CD4-positive, alpha-beta T cell treated with Interleukin-1 beta for 1 hour (primary cell): ENCODE measurements at regions not wholly inside any gene's neighbourhood (a gene's known extent, or its start where the extent isn't known, plus 50 kb on each side); places are given as distances from the start of the nearest gene placed in this dataset.
A peak's percentile ranks its signal among the peaks of the same experiment; 100 is the strongest.
"Not testable (repeated sequence)": the region's sequence is repeated elsewhere in the genome, so short reads cannot be mapped to it uniquely, and the experiment has no call there.

Experiments
- DNase-seq, 2 donors: peaks; one replicate each; pipeline ENCODE4 v3.0.0-alpha.2; 2020 to 2022

DNA sequence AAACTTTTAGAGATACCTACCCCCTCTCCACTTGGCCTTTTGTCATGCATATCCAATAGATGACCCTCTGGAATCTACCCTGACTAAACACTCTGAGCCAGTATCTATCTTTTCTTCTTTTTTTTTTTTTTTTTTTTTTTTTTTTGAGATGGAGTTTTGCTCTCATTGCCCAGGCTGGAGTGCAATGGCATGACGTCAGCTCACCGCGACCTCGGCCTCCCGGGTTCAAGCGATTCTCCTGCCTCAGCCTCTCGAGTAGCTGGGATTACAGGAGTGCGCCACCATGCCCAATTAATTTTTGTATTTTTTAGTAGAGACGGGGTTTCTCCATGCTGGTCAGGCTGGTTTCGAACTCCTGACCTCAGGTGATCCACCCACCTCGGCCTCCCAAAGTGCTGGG is 50.8 kb upstream of the GRIN2B start:
- not testable (repeated sequence) for DNase-seq

DNA sequence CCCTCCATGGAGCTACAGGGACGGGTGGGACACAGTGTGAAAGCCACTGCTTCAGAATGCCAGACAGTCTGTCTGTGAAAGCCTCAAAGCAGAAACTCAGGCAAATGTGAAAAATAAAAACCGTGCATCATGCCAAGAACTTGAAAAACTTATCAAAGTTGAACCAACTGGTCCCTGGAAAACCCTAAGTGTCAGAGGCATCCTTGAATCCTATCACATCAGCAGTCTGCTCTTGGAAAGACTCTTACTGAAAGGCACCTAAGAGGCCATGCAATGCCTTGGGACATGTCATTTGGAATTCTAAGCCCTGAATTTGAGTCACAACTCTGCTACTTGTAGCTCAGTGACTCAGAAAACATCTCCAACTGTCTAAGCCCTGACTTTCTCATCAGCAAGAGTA is 62.4 kb upstream of the GRIN2B start:
- DNase-seq, result no peak

DNA sequence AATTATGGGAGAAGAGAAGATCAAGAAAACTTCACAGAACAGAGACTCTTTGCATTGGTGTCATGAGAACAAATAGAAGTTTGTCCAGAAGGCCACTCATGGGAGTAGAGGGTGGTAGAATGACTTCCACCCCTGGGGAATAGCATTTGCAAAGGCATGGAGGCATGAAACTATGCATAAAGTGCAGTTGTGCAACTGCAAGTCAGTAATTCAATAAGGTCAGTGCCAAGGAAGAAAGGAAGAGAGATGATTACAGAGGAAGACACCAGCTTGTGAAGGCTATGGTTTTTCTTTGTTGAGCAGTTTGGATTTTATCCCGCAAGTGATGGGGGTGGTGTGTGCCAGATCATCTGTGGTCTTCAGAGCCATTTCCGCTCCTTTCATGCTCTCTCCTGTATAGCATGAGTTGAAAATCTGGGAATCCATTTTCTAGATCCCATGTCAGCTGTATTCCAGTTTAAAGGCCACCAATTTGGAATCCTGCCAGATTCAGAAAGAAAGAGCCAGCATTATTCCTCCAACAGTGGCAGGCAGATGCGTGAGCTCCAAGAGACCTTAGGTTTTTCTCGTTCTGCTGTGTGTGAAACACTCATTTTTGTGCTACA is 67.6 kb upstream of the GRIN2B start:
- DNase-seq, result no peak

DNA sequence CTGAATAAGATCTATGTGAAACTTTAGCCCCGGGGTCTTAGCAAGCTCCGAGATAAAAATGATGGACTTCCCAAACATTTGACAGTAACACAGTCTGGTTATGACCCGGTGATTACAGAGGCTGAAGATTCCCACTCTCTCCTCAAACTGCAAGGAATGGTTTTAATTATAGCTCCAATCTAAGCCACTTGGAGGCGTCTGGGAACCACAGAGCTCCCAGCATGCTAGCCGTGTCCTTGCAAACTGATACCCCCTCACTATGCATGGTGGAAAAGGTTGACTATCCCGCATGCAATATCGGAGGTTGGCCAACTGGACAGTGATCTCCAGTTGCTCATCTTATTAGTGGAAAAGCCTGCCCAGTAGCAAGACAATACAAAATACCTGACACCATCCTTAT is 76.5 kb upstream of the GRIN2B start:
- no peak for DNase-seq

DNA sequence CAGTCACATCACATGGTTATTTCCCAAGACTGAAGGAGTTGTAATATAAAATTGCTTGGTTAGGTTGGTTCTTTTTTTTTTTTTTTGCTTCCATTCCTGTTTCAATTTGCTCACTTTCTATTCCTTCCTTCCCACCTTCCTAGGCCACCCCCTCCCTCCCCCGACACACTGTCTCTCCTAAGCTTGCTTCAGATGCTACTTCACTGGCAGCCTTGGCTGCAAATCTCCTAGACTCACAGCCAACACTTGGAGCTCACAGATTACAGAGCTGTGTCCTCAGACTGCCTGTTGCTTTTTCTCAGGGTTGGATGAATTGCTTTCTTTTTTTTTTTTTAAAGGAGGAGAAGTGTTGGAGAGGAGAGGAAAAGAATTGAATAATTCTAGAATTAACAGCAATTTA is 77.3 kb upstream of the GRIN2B start:
- DNase-seq, result no peak

DNA sequence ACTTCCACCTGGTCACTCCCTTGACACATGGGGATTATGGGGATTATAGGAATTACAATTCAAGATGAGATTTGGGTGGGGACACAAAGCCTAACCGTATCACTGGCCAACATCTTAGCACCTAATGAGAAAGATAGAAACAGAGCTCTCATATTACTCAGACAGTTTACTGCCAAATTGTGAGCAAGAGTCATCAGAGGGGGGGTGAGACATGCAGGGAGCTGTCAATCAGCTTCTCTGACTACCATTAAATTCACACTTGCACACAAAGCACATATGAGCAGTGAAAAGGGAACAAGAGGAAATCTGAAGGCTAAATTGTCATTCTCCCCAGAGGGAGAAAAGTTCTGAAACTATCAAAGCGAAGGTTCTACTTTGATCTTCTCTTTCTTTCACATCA is 78.1 kb upstream of the GRIN2B start:
- no peak for DNase-seq

GRCh38 chr12:14065616-14066015 is 84.2 kb upstream of the GRIN2B start:
- DNase-seq, result no peak

GRCh38 chr12:14066021-14066420 is 84.6 kb upstream of the GRIN2B start:
- no peak for DNase-seq

GRCh38 chr12:14068961-14069360 is 87.6 kb upstream of the GRIN2B start:
- DNase-seq, result no peak

DNA sequence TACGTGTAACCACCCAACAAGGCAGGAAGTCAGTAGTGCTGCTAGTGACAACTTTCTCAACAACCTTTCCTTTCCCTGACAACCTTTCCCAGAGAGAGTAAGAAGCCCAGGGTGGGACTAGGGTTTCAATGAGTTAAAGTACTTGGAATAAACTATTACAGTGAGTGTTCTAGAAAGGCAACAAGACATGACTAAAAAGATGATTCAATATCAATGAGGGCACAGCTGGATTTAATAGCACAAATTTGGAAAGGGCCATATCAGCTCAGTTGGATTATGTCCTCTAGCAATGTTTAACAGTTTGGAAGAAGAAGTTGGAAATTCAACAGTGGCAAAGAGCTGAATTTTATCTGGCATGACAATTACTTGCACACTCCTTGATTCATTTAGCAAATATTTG is 90.4 kb upstream of the GRIN2B start:
- no peak for DNase-seq

DNA sequence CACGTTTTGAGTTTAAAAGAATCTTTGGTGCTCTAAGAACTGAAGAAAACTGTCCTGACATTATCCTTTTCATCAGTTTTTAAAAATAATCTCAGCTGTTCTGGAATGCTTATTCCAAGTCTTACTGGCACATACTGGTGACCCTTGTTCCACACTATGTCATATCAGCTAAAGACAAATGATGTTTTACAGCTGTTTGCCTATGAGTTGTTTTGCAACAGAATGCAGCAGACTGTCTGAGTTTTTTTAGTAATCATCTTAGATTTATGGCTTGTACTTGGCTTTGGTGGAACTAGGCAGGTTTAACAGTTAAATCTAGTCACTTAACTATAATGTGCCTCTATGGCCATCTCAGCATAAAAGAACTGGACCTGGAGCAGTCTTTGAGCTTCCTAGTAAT is 91.6 kb upstream of the GRIN2B start:
- no peak for DNase-seq

- DNase-seq, result no peak
These were observed 94.5 kb upstream of the GRIN2B start for GRCh38 chr12:14075797-14076393.

- no peak for DNase-seq
These were observed 95.1 kb upstream of the GRIN2B start for GRCh38 chr12:14076538-14076937.

DNA sequence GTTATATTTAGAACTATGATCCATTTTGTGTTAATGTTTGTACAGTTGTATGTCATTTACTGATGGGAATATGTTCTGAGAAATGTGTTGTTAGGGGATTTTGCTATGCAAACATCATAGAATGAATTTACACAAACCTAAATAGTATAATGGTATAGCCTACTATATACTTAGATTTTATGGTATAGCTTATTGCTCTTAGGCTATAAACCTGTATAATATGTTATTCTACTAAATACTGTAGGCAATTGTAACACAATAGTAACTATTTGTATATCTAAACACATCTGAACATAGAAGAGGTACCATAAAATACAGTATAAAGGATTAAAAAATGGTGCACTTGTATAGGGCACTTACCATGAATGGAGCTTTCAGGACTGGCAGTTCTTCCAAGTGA is 105.4 kb upstream of the GRIN2B start:
- DNase-seq, result no peak

GRCh38 chr12:14099994-14100393 is 118.6 kb upstream of the GRIN2B start:
- no peak for DNase-seq

DNA sequence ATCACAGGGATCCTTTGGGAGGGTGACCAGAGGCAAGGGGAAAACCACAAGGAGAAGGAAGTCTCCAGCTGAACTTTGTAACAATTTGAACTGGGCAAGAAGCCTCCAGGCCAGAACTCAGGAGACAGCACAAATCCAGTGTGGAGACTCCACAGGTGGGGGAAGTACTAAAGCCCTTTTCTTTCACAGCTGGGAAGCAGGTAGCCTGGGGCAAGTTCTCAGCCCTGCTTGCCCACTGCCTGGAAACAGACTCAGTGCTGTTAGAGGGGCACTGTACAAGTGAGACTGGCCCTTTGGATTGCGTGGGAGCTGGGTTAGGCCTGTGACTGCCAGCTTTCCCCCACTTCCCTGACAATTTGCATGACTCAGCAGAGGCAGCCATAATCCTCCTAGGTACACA is 120.2 kb upstream of the GRIN2B start:
- DNase-seq, result not testable (repeated sequence)

DNA sequence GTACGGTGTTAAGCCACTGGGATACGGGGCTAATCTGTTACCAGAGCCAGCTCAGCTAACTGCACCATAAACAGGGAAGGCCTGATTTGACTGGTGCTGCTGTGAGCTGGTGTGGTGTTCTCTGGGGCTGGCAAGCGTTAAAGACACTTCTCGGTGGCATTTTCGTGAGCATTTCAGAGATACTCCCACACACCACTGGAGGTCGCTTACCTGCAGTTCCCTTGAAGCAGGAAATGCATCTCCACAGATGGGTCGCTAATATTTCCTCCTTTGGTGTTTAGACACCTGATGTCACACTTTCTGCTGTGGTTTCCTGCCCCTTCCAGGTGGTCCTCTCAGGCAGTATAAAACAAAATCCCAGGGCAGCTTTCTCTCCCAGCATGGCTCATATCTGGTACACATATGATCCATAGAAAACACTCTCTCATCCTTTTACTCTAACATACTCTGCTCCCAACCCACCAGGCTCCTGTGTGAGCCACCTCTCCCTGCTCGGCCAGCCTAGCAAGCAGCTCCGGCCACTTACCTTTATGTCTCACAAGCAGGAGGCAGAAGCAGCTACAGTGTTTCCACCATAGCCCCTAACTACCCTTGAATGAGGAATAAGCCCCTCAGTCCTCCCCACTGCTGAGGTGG is 129.9 kb upstream of the GRIN2B start:
- peak in 1 of 2 donors; percentile 35 for DNase-seq

GRCh38 chr12:14113031-14113430 is 131.6 kb upstream of the GRIN2B start:
- no peak for DNase-seq

DNA sequence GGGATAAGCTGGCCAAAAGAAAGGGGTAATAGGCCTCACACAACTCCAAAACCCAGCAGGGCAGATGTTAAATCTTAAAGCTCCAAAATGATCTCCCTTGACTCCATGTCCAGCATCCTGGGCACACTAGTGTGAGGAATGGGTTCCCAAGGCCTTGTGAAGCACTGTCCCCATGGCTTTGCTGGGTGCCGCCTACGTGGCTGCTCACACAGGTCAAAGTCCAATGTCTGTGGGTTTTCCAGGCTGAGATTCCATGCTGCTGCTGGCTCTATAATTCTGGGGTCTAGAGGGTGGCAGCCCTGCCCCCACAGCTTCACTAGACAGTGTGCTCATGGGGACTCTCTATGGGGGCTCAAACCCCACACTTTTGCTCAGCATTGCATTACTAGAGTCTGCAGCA is 145.3 kb upstream of the GRIN2B start:
- no peak for DNase-seq

GRCh38 chr12:14129611-14130195 is 148.3 kb upstream of the GRIN2B start:
- DNase-seq, result no peak

DNA sequence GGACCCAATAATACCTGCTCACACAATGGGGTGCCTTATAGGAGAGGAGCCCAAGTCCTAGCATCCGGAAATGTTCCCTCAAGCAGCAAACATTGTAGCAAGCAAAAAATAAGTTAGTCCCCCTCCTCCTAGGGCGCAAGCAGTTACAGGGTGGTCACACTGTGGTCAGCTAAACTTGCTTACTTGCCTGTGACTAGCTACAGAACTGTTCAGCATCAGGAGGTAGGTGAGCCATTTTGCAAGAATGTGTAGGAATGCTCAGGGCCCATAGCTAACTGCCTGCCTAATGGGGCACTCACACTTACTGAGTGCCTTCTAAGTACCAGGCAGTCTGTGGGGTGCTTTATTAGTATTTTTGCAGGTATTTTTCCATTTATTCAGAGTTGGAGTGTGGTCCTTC is 154.6 kb upstream of the GRIN2B start:
- DNase-seq, result no peak

- no peak for DNase-seq
These were observed 157.1 kb upstream of the GRIN2B start for GRCh38 chr12:14138495-14138894.

GRCh38 chr12:14148489-14149270 is 167.3 kb upstream of the GRIN2B start:
- no peak for DNase-seq

DNA sequence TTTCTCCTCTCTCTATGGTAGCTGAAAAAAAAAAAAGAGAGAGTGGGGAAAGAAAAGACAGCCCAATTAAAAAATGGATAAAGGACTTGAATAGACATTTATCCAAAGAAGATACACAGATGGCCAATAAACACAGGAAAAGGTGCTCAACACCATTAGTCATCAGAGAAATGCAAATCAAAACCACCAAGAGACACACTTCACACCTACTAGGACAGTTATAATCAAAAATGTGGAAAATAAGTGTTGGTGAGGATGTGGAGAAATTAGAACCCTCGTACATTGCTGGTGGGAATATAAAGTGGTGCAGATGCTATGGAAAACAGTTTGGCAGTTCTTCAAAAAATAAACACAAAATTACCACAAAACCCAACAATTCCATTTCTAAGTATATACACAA is 172.4 kb upstream of the GRIN2B start:
- no peak for DNase-seq
